HuH-7 (cell line): ENCODE measurements at regions not wholly inside any gene's neighbourhood (a gene's known extent, or its start where the extent isn't known, plus 50 kb on each side); places are given as distances from the start of the nearest gene placed in this dataset.

ENCODE experiments used
- DNase-seq: peaks from one replicate; pipeline ENCODE4 v3.0.0; 2011; ENCODE audit warnings: low spot score

- no peak for DNase-seq
These were observed 1138.3 kb downstream of the XPNPEP1 start for GRCh38 chr10:108785011-108785410.

GRCh38 chr10:108784534-108784933, 1138.8 kb downstream of the XPNPEP1 start:
- DNase-seq: no peak

- DNase-seq: peak; percentile 4
These were observed 1139.4 kb downstream of the XPNPEP1 start for GRCh38 chr10:108783897-108784296.

- no peak for DNase-seq
These were observed 1140.9 kb downstream of the XPNPEP1 start for GRCh38 chr10:108782411-108782810.

- DNase-seq: no peak
These were observed 1143.8 kb downstream of the XPNPEP1 start for GRCh38 chr10:108779501-108779900.

GRCh38 chr10:108775911-108776475, 1147.3 kb downstream of the XPNPEP1 start:
- DNase-seq: no peak

GRCh38 chr10:108771106-108771505, 1152.2 kb downstream of the XPNPEP1 start:
- no peak for DNase-seq

GRCh38 chr10:108765794-108766193, 1157.5 kb downstream of the XPNPEP1 start:
- no peak for DNase-seq

- no peak for DNase-seq
These were observed 1165.4 kb downstream of the XPNPEP1 start for GRCh38 chr10:108757946-108758345.

- DNase-seq: no peak
These were observed 1167.7 kb downstream of the XPNPEP1 start for GRCh38 chr10:108755646-108756045.

GRCh38 chr10:108753326-108753725, 1170.0 kb downstream of the XPNPEP1 start:
- no peak for DNase-seq

GRCh38 chr10:108749042-108749441, 1174.3 kb downstream of the XPNPEP1 start:
- no peak for DNase-seq

- no peak for DNase-seq
These were observed 1187.2 kb downstream of the XPNPEP1 start for GRCh38 chr10:108736111-108736510.

- DNase-seq: no peak
These were observed 1187.9 kb downstream of the XPNPEP1 start for GRCh38 chr10:108735380-108735779.

- no peak for DNase-seq
These were observed 1201.4 kb downstream of the XPNPEP1 start for GRCh38 chr10:108721874-108722273.

- no peak for DNase-seq
These were observed 1207.0 kb downstream of the XPNPEP1 start for GRCh38 chr10:108716352-108716751.

- DNase-seq: no peak
These were observed 1213.2 kb downstream of the XPNPEP1 start for GRCh38 chr10:108709927-108710722.

GRCh38 chr10:108708363-108708762, 1214.9 kb downstream of the XPNPEP1 start:
- no peak for DNase-seq

- DNase-seq: no peak
These were observed 1226.4 kb downstream of the XPNPEP1 start for GRCh38 chr10:108696792-108697477.

- DNase-seq: no peak
These were observed 1232.2 kb downstream of the XPNPEP1 start for GRCh38 chr10:108691126-108691525.

- DNase-seq: no peak
These were observed 1232.8 kb downstream of the XPNPEP1 start for GRCh38 chr10:108690530-108690929.

- no peak for DNase-seq
These were observed 1233.4 kb downstream of the XPNPEP1 start for GRCh38 chr10:108689891-108690290.

GRCh38 chr10:108688314-108688713, 1235.0 kb downstream of the XPNPEP1 start:
- DNase-seq: no peak
